Esophagus muscularis mucosa (tissue), 4 donors: ENCODE measurements at regions not wholly inside any gene's neighbourhood (a gene's known extent, or its start where the extent isn't known, plus 50 kb on each side); places are given as distances from the start of the nearest gene placed in this dataset.

Experiments
- CTCF ChIP-seq, 3 experiments: fragments of 200-600 bp in 2 of 3; fragments of 450-650 bp in 1 of 3; sonication (generic) in 2 of 3; IDR thresholded peaks; one replicate each; pipeline ENCODE4 v1.5.1; 2017 to 2019; ENCODE audit warnings: antibody characterized with exemption in 3 of 3, mild to moderate bottlenecking in 2 of 3, moderate library complexity in 1 of 3
- EP300 ChIP-seq: sonication (generic); formaldehyde crosslinking; IDR thresholded peaks from one replicate; pipeline ENCODE4 v1.6.1; 2017; ENCODE audit warnings: antibody characterized with exemption
- POLR2A ChIP-seq: fragments of 450-650 bp; IDR thresholded peaks from one replicate; pipeline ENCODE4 v1.6.1; 2017; ENCODE audit warnings: antibody characterized with exemption, moderate library complexity, mild to moderate bottlenecking, low read depth

- no peak for TF ChIP-seq EP300
- TF ChIP-seq CTCF (IDR thresholded peaks at IDR 0.05) = no peak
- TF ChIP-seq POLR2A = no peak
Observed at GRCh38 chr3:159654183-159655134, 334.2 kb upstream of the IL12A start.
